ENCODE measurements at regions not wholly inside any gene's neighbourhood (a gene's known extent, or its start where the extent isn't known, plus 50 kb on each side); places are given as distances from the start of the nearest gene placed in this dataset.

- TF ChIP-seq, protein P1, sequence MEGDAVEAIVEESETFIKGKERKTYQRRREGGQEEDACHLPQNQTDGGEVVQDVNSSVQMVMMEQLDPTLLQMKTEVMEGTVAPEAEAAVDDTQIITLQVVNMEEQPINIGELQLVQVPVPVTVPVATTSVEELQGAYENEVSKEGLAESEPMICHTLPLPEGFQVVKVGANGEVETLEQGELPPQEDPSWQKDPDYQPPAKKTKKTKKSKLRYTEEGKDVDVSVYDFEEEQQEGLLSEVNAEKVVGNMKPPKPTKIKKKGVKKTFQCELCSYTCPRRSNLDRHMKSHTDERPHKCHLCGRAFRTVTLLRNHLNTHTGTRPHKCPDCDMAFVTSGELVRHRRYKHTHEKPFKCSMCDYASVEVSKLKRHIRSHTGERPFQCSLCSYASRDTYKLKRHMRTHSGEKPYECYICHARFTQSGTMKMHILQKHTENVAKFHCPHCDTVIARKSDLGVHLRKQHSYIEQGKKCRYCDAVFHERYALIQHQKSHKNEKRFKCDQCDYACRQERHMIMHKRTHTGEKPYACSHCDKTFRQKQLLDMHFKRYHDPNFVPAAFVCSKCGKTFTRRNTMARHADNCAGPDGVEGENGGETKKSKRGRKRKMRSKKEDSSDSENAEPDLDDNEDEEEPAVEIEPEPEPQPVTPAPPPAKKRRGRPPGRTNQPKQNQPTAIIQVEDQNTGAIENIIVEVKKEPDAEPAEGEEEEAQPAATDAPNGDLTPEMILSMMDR (IDR thresholded peaks at IDR 0.05), result no peak
- no peak for TF ChIP-seq ZFX (IDR thresholded peaks at IDR 0.05; ENCODE audit: borderline replicate concordance)
Measured at GRCh38 chr7:8818406-8818805, 385.0 kb downstream of the NXPH1 start.
